ENCODE measurements at regions not wholly inside any gene's neighbourhood (a gene's known extent, or its start where the extent isn't known, plus 50 kb on each side); places are given as distances from the start of the nearest gene placed in this dataset.

- no peak for TF ChIP-seq CTCF (conservative IDR thresholded peaks at IDR 0.05; ENCODE audit: low read depth, low read length)
- no peak for TF ChIP-seq EZH2 (IDR thresholded peaks at IDR 0.05; ENCODE audit: borderline replicate concordance, low read depth, low read length, poor library complexity, severe bottlenecking)
Observed at GRCh38 chr6:140130074-140130473, 755.6 kb upstream of the CITED2 start.

Measured in A673 (cell line).